ENCODE measurements at regions not wholly inside any gene's neighbourhood (a gene's known extent, or its start where the extent isn't known, plus 50 kb on each side); places are given as distances from the start of the nearest gene placed in this dataset.

GRCh38 chr6:15730922-15731321 lies 68.1 kb upstream of the DTNBP1 start:
- DNase-seq (ENCODE audit: low spot score), result no peak
- in situ Hi-C loops (cut with MboI; ENCODE audit: low sequenced_read_pairs, unreplicated experiment), result no loop called here
- no peak for TF ChIP-seq CTCF (IDR thresholded peaks at IDR 0.05; ENCODE audit: borderline replicate concordance, control extremely low read depth, extremely low read depth, insufficient read depth, missing control alignments)

GRCh38 chr6:15730442-15730841 lies 67.6 kb upstream of the DTNBP1 start:
- no peak for TF ChIP-seq CTCF (IDR thresholded peaks at IDR 0.05; ENCODE audit: borderline replicate concordance, control extremely low read depth, extremely low read depth, insufficient read depth, missing control alignments)
- in situ Hi-C loops (cut with MboI; ENCODE audit: low sequenced_read_pairs, unreplicated experiment), result no loop called here
- no peak for DNase-seq (ENCODE audit: low spot score)

- DNase-seq (ENCODE audit: low spot score), result no peak
- TF ChIP-seq CTCF (IDR thresholded peaks at IDR 0.05; ENCODE audit: borderline replicate concordance, control extremely low read depth, extremely low read depth, insufficient read depth, missing control alignments), result no peak
- in situ Hi-C loops (cut with MboI; ENCODE audit: low sequenced_read_pairs, unreplicated experiment), result no loop called here
Observed at GRCh38 chr6:15722731-15723130, 59.9 kb upstream of the DTNBP1 start.

- no peak for TF ChIP-seq CTCF (IDR thresholded peaks at IDR 0.05; ENCODE audit: borderline replicate concordance, control extremely low read depth, extremely low read depth, insufficient read depth, missing control alignments)
- in situ Hi-C loops (cut with MboI; ENCODE audit: low sequenced_read_pairs, unreplicated experiment), result no loop called here
- DNase-seq (ENCODE audit: low spot score), result no peak
Observed at GRCh38 chr6:15716889-15717288, 54.1 kb upstream of the DTNBP1 start.

- no peak for TF ChIP-seq CTCF (IDR thresholded peaks at IDR 0.05; ENCODE audit: borderline replicate concordance, control extremely low read depth, extremely low read depth, insufficient read depth, missing control alignments)
- no peak for DNase-seq (ENCODE audit: low spot score)
- in situ Hi-C loops (cut with MboI; ENCODE audit: low sequenced_read_pairs, unreplicated experiment), result no loop called here
Observed at GRCh38 chr6:15715851-15716250, 53.0 kb upstream of the DTNBP1 start.

GRCh38 chr6:15715060-15715459 lies 52.2 kb upstream of the DTNBP1 start:
- TF ChIP-seq CTCF (IDR thresholded peaks at IDR 0.05; ENCODE audit: borderline replicate concordance, control extremely low read depth, extremely low read depth, insufficient read depth, missing control alignments), result no peak
- no peak for DNase-seq (ENCODE audit: low spot score)
- in situ Hi-C loops (cut with MboI; ENCODE audit: low sequenced_read_pairs, unreplicated experiment), result no loop called here

- in situ Hi-C loops (cut with MboI; ENCODE audit: low sequenced_read_pairs, unreplicated experiment), result no loop called here
- TF ChIP-seq CTCF (IDR thresholded peaks at IDR 0.05; ENCODE audit: borderline replicate concordance, control extremely low read depth, extremely low read depth, insufficient read depth, missing control alignments), result no peak
Observed at GRCh38 chr6:15714658-15715057, 51.8 kb upstream of the DTNBP1 start.

More at GRCh38 chr6:15714658-15715057, 51.8 kb upstream of the DTNBP1 start:
- DNase-seq (ENCODE audit: low spot score), result no peak

Data from GM13976 (cell line).